ENCODE measurements at regions not wholly inside any gene's neighbourhood (a gene's known extent, or its start where the extent isn't known, plus 50 kb on each side); places are given as distances from the start of the nearest gene placed in this dataset.
"Not testable (repeated sequence)": the region's sequence is repeated elsewhere in the genome, so short reads cannot be mapped to it uniquely, and the experiment has no call there.

GRCh38 chr3:193124861-193125260 lies 116.2 kb upstream of the PLAAT1 start:
- DNase-seq (no peak), ATAC-seq (no peak)

- no peak for DNase-seq
- ATAC-seq, result no peak
These were observed 111.4 kb upstream of the PLAAT1 start for GRCh38 chr3:193129607-193130006.

- ATAC-seq (no peak), DNase-seq (no peak)
These were observed 110.4 kb upstream of the PLAAT1 start for GRCh38 chr3:193130576-193130975.

- DNase-seq (no peak), ATAC-seq (no peak)
These were observed 108.8 kb upstream of the PLAAT1 start for GRCh38 chr3:193132241-193132640.

- no peak for DNase-seq
- ATAC-seq, result no peak
These were observed 108.1 kb upstream of the PLAAT1 start for GRCh38 chr3:193132964-193133363.

- ATAC-seq (no peak), DNase-seq (no peak)
These were observed 106.2 kb upstream of the PLAAT1 start for GRCh38 chr3:193134856-193135255.

DNA sequence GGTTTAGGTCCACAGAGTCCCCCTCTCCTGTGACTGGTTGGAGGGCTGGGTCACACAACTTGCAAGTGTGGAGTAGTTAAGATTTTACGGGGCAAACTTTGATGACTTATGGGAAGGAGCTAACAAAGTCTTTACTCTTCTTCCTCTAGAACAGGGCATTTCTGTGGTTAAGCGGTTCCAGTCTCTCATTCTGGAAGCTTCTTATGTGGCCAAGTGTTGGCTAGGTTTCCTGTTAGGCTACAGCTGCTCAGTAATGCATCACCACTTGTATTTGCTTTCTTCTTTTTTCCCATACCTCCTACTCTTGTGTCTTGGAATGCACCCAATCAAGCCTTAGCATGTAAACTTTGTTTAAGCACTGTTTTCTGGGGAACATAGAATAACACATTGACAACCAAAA lies 100.6 kb upstream of the PLAAT1 start:
- ATAC-seq (no peak), DNase-seq (no peak)

DNA sequence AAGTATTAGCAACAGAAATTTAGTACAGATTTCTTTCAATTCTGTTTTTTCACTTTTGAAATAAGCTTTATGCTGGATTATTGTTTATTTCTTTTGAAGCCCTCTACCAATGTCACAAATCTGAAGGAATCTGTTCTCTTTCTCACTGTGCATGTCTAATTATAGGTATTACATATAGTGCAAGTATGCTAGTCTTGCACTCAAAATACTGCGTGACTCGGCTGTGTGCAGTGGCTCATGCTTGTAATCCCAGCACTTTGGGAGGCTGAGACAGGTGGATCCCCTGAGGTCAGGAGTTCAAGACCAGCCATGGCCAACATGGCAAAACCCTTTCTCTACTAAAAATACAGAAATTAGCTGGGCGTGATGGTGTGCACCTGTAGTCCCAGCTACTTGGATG lies 95.8 kb upstream of the PLAAT1 start:
- DNase-seq (no peak), ATAC-seq (no peak)

DNA sequence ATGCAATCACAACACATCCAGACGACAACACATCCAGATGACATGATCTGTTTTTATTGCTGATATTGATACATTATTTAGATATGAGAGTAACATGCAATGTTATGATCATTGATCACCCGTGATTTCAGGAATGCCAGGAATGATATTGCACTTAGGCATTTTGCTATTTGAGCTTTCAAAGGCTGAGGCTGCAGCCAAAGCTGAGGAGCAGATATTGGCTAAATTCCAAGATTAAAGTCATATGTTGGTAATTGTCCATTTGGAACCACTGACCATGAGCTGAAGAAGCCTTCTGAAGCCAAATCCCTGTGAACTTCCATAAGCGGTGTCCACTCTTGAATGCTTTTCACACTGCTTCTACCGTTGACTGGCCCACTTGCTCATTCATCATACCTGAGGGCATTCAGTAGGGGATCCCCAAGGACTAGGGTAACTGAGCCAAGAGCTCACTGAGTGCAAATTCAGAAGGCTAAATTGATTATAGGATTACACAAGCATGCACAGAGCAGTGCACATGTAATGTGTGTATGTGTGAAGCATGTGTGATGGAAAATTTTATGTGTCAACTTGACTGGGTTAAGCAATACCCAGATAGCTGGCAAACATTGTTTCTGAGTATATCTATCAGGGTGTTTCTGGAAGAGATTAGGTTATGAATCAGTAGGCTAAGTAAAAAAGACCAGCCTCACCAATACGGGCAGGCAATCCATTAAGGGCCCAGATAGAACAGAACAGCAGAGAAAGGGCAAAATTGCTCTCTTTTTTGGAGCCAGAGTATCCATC lies 92.1 kb upstream of the PLAAT1 start:
- no peak for DNase-seq
- ATAC-seq, result no peak

GRCh38 chr3:193149998-193150397 lies 91.0 kb upstream of the PLAAT1 start:
- ATAC-seq, result no peak

GRCh38 chr3:193155044-193155781 lies 85.8 kb upstream of the PLAAT1 start:
- not testable (repeated sequence) for ATAC-seq, DNase-seq

More at GRCh38 chr3:193149998-193150397, 91.0 kb upstream of the PLAAT1 start:
- DNase-seq, result no peak

GRCh38 chr3:193157051-193157450 lies 84.0 kb upstream of the PLAAT1 start:
- DNase-seq, result no peak
- no peak for ATAC-seq

DNA sequence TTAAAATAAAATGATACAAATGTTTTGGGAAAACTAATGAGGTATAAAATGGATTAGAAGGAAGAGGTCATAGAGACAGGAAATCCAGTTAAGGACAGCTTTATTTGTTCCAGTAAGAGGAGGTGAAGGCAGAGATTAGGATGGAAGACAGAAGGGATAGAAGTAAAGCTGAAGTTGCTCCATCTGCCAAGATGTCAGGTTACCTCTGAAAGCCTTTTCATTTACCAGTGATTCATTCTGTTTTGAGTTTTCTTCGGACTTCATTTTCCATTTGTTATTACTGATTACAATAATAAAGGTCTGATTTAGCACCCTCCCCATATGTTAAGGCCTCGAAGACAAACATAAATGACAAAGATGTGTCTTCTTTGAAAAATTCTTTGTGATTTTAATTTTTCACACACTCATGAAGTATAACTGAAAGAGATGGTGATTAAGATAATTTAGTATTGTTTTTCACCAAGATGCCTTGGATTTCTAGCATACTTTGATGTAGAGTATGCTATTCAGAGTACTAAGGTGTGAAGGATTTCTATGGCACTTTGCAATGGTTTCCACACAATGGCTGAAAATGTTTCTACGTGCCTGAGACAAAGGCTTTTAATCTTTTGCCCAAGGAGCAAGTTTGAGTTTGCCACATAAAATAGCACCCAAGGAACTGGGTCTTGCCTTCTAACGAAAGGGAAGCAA lies 75.4 kb upstream of the PLAAT1 start:
- no peak for ATAC-seq
- DNase-seq, result no peak

GRCh38 chr3:193168931-193169330 lies 72.1 kb upstream of the PLAAT1 start:
- DNase-seq, result no peak
- no peak for ATAC-seq

- ATAC-seq (no peak), DNase-seq (no peak)
These were observed 66.9 kb upstream of the PLAAT1 start for GRCh38 chr3:193174140-193174539.

DNA sequence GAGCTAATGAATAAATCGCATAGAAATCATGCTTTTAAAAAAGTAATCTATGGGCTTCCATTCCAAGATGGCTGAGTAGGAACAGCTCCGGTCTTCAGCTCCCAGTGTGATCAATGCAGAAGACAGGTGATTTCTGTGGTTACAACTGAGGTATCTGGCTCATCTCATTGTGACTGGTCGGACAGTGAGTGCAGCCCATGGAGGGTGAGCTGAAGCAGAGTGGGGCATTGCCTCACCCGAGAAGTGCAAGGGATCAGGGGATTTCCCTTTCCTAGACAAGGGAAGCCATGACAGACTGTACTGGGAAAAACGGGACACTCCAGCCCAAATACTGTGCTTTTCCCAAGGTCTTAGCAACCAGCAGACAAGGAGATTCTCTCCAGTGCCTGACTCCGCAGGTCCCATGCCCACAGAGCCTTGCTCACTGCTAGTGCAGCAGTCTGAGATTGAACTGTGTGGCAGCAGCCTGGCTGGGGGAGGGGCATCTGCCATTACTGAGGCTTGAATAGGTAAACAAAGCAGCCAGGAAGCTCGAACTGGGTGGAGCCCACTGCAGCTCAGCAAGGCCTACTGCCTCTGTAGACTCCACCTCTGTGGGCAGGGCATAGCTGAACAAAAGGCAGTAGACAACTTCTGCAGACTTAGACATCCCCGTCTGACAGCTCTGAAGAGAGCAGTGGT lies 61.5 kb upstream of the PLAAT1 start:
- not testable (repeated sequence) for ATAC-seq, DNase-seq

- no peak for ATAC-seq
- DNase-seq, result no peak
These were observed 53.8 kb upstream of the PLAAT1 start for GRCh38 chr3:193187070-193187722.

DNA sequence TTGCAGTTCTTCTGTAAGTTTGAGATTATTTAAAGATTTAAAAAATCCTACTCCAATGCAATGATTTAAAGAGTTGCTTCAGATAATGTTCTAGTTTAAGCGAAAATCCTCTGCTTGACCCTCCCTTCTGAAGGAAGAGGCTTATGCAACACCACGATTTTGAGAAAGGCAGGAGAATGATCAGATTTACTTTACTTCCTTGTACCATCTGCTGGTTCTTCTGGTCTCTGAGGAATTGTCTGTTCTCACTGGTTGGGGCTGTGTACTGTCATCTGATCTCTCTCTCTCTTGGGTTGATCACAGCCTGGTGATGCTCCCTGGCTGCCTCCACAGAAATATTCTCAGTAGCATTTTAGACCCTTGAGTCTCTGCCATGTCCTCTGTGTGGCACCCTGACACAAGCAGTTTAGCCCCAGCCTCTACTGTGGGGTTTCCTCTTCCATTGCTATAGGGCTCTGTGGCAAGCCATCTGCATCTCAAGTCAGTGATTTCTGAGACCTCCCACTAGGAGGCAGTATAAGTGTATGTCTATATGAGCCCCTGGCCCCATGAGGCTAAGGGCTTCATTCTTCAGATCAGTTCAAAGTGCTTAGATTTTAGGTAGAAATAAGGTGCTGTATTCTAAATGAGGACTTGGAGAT lies 50.8 kb upstream of the PLAAT1 start:
- DNase-seq, result no peak
- ATAC-seq, result peak; percentile 14

Measured in stimulated activated naive CD8-positive, alpha-beta T cell treated with anti-CD3 and anti-CD28 coated beads, Interleukin-15, Interleukin-2, amounts not matched to agents 100 U/mL and 50 U/mL, for 24 hours (primary cell).